HG03571 (cell line): ENCODE measurements at regions not wholly inside any gene's neighbourhood (a gene's known extent, or its start where the extent isn't known, plus 50 kb on each side); places are given as distances from the start of the nearest gene placed in this dataset.
"Not testable (repeated sequence)": the region's sequence is repeated elsewhere in the genome, so short reads cannot be mapped to it uniquely, and the experiment has no call there.

Source experiments
- ATAC-seq: cut with Tn5 transposase; IDR thresholded peaks from one replicate; pipeline ENCODE4 v1.9.1; 2021; ENCODE audit not compliant: unreplicated experiment

- no peak for ATAC-seq
These were observed 109.2 kb downstream of the GJA1 start for GRCh38 chr6:121544691-121545090.

- no peak for ATAC-seq
These were observed 112.7 kb downstream of the GJA1 start for GRCh38 chr6:121548131-121548530.

GRCh38 chr6:121549736-121550135, 114.3 kb downstream of the GJA1 start:
- no peak for ATAC-seq

- no peak for ATAC-seq
These were observed 115.1 kb downstream of the GJA1 start for GRCh38 chr6:121550491-121551010.

- no peak for ATAC-seq
These were observed 119.8 kb downstream of the GJA1 start for GRCh38 chr6:121555201-121555600.

GRCh38 chr6:121556149-121556548, 120.7 kb downstream of the GJA1 start:
- not testable (repeated sequence) for ATAC-seq

GRCh38 chr6:121557146-121557940, 121.9 kb downstream of the GJA1 start:
- ATAC-seq: no peak

GRCh38 chr6:121559611-121560269, 124.3 kb downstream of the GJA1 start:
- no peak for ATAC-seq

- no peak for ATAC-seq
These were observed 125.0 kb downstream of the GJA1 start for GRCh38 chr6:121560476-121560875.

- no peak for ATAC-seq
These were observed 127.8 kb downstream of the GJA1 start for GRCh38 chr6:121563286-121563685.

- not testable (repeated sequence) for ATAC-seq
These were observed 129.1 kb downstream of the GJA1 start for GRCh38 chr6:121564529-121564928.

- no peak for ATAC-seq
These were observed 136.0 kb downstream of the GJA1 start for GRCh38 chr6:121571455-121571854.

GRCh38 chr6:121573481-121573880, 138.0 kb downstream of the GJA1 start:
- no peak for ATAC-seq

GRCh38 chr6:121578216-121578615, 142.8 kb downstream of the GJA1 start:
- no peak for ATAC-seq

GRCh38 chr6:121579478-121579877, 144.0 kb downstream of the GJA1 start:
- ATAC-seq: no peak

GRCh38 chr6:121581327-121581726, 145.9 kb downstream of the GJA1 start:
- no peak for ATAC-seq

GRCh38 chr6:121582262-121582661, 146.8 kb downstream of the GJA1 start:
- no peak for ATAC-seq

- no peak for ATAC-seq
These were observed 149.3 kb downstream of the GJA1 start for GRCh38 chr6:121584586-121585369.

GRCh38 chr6:121590438-121590837, 155.0 kb downstream of the GJA1 start:
- no peak for ATAC-seq

GRCh38 chr6:121590916-121591315, 155.5 kb downstream of the GJA1 start:
- ATAC-seq: no peak

GRCh38 chr6:121592261-121592935, 157.0 kb downstream of the GJA1 start:
- no peak for ATAC-seq
